ENCODE measurements at regions not wholly inside any gene's neighbourhood (a gene's known extent, or its start where the extent isn't known, plus 50 kb on each side); places are given as distances from the start of the nearest gene placed in this dataset.

GRCh38 chr6:134826889-134827737 lies 122.8 kb downstream of the ALDH8A1 start:
- TF ChIP-seq, protein P1, sequence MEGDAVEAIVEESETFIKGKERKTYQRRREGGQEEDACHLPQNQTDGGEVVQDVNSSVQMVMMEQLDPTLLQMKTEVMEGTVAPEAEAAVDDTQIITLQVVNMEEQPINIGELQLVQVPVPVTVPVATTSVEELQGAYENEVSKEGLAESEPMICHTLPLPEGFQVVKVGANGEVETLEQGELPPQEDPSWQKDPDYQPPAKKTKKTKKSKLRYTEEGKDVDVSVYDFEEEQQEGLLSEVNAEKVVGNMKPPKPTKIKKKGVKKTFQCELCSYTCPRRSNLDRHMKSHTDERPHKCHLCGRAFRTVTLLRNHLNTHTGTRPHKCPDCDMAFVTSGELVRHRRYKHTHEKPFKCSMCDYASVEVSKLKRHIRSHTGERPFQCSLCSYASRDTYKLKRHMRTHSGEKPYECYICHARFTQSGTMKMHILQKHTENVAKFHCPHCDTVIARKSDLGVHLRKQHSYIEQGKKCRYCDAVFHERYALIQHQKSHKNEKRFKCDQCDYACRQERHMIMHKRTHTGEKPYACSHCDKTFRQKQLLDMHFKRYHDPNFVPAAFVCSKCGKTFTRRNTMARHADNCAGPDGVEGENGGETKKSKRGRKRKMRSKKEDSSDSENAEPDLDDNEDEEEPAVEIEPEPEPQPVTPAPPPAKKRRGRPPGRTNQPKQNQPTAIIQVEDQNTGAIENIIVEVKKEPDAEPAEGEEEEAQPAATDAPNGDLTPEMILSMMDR (IDR thresholded peaks at IDR 0.05; ENCODE audit: unreplicated experiment in 3 of 3): no peak
- H3K36me3 Mint-ChIP-seq (ENCODE audit: low read depth): peaks cover 6% of the 10 kb centered on the region
- no peak overlapping the region for H3K27ac Mint-ChIP-seq
- H3K4me1 Mint-ChIP-seq: peaks cover 28% of the 10 kb centered on the region
- H3K4me3 Mint-ChIP-seq: no peak overlapping the region
- peaks cover 20% of the 10 kb centered on the region for H3K9me3 Mint-ChIP-seq
- peaks cover 6% of the 10 kb centered on the region for H3K27me3 Mint-ChIP-seq (ENCODE audit: low read depth)

DNA sequence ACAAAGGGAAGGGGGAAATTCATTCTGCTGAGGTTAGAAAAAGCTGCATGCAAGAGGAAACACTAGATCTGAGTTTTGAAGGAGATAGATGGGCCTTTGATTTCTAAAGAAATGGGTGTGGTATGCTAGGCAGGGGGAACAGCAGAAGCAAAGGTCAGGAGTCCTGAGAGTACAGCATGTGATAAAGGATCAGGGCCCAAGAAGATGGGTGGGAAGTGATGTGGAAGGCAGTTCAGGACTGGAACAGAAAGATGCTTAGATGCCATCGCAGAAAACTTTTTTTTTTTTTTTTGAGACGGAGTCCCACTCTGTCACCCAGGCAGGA lies 126.2 kb downstream of the ALDH8A1 start:
- TF ChIP-seq, protein P1 (IDR thresholded peaks at IDR 0.05; ENCODE audit: unreplicated experiment in 3 of 3): no peak
- Mint-ChIP-seq H3K9me3 (peaks cover 17% of the 10 kb centered on the region), H3K36me3 (ENCODE audit: low read depth) (peaks cover 6% of the 10 kb centered on the region)

DNA sequence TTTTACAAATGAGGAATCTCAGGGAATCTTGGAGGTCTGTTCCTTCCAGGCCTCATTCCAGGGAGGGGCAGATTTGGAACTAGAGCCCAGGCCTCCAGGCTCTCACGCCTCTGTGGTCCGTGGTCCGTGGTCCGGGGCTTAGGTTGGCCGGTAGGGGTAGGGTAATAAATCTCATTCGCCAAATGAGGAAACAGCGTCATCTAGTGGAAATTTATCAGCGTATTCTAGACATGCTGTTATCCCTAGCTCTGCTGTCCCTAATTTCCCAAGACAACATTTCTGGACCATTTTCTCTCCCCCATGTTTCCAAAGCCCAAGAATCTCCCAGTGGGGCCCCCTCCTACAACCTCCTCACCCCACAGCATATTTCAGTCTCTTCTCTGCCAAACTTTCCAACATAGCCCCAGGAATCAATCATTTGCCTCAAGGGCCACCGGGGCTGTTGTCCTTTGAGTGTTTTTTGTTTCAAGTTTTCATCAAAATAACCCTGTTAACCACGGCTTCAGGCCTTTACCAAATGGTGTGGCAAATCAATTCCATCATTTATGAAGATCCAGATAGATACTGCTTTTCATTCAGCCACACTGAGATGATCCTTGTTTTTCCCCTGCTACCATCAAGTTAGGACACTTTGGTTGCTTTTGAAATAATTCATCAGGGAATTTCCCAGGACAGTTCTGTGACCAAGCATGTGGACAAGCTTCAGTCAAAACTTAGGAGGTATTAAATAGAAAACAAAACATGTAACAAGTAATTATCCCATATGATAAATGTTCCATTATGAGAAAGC lies 126.8 kb downstream of the ALDH8A1 start:
- H3K27me3 Mint-ChIP-seq (ENCODE audit: low read depth): peaks cover 6% of the 10 kb centered on the region
- no peak overlapping the region for H3K4me3 Mint-ChIP-seq
- TF ChIP-seq, protein P1 (IDR thresholded peaks at IDR 0.05; ENCODE audit: unreplicated experiment in 3 of 3): peak; percentile 84 to 93 (median 91)
- H3K27ac Mint-ChIP-seq: peak overlapping the region; percentile 10 to 40 (median 13)
- peaks cover 17% of the 10 kb centered on the region for H3K9me3 Mint-ChIP-seq
- peaks cover 6% of the 10 kb centered on the region for H3K36me3 Mint-ChIP-seq (ENCODE audit: low read depth)
- H3K4me1 Mint-ChIP-seq: peaks cover 26% of the 10 kb centered on the region

More for the DNA sequence above, 126.2 kb downstream of the ALDH8A1 start:
- Mint-ChIP-seq H3K27me3 (ENCODE audit: low read depth) (peaks cover 6% of the 10 kb centered on the region), H3K4me3 (no peak overlapping the region), H3K27ac (no peak overlapping the region), H3K4me1 (peaks cover 26% of the 10 kb centered on the region)

DNA sequence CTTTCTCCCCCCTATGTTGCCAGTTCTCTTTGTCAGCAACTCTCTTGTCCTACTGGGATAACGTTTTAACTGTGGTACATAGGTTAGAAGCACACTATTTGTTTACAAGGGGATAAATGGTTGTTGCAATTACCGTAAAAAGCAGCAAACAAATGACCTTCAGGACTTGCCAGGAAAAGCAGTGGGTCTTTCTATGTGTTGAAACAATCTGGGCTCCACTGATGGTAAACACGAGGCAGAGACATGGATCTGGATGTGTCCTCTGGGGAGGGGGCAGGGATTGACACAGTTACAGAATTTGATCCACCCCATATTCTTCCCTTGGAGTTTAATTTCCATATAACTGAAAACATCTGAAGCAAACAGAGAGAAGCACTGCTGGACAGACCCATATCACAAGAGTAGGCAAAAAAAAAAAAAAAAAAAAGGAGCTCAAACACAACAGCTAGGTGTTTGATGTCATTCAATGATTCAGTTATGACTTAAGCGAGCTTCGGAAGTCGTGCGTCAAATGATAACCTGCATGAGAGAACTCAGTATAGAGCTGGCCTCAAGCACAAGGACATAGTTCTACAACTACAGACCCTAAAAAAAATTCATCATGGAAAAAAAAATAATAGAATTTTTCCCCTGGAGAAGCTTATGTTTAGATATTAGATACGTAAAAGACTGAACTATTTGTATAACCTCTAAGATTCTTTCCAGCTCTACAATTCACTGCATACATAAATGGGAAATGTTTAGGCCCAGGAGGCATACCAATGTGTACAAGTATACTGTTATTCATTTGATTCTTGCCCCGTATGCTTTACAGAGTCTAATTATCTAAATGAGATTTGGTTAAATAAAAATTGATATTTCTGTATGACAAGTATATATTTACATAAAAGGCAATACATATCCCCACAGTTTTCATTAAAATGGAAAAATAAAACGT lies 127.7 kb downstream of the ALDH8A1 start:
- Mint-ChIP-seq H3K27ac (peak overlapping the region in 2 of 3 experiments; percentile 40 to 48), H3K27me3 (ENCODE audit: low read depth) (peaks cover 6% of the 10 kb centered on the region), H3K4me1 (peaks cover 26% of the 10 kb centered on the region), H3K4me3 (no peak overlapping the region), H3K9me3 (peaks cover 17% of the 10 kb centered on the region), H3K36me3 (ENCODE audit: low read depth) (peaks cover 4% of the 10 kb centered on the region)
- TF ChIP-seq, protein P1 (IDR thresholded peaks at IDR 0.05; ENCODE audit: unreplicated experiment in 3 of 3): no peak

DNA sequence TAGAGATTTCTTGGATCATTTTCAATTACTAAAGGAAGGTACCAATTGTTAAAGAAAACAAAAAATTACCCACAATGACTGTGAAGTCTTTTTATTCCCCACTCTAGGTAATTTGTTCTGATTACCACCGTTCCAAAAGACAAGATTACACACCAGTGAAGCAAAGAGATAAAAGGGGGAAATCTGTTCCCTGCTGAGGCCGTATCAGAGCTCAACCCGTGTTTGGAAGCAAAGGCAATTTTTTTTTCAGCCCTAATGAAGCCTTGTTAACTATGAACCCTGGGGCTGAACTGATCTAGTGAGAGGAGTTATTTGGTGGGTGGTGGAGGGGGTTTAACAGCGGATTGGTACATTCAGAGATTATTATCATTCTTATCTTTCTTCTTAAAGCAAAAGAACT lies 128.5 kb downstream of the ALDH8A1 start:
- Mint-ChIP-seq H3K9me3 (peaks cover 13% of the 10 kb centered on the region), H3K27me3 (ENCODE audit: low read depth) (peaks cover 6% of the 10 kb centered on the region), H3K4me1 (peaks cover 26% of the 10 kb centered on the region), H3K36me3 (ENCODE audit: low read depth) (peaks cover 3% of the 10 kb centered on the region), H3K27ac (peak overlapping the region in 2 of 3 experiments; percentile 32 to 40), H3K4me3 (no peak overlapping the region)
- TF ChIP-seq, protein P1 (IDR thresholded peaks at IDR 0.05; ENCODE audit: unreplicated experiment in 3 of 3): no peak
